ENCODE measurements at regions not wholly inside any gene's neighbourhood (a gene's known extent, or its start where the extent isn't known, plus 50 kb on each side); places are given as distances from the start of the nearest gene placed in this dataset.

- no peak for DNase-seq (ENCODE audit: low read depth, low spot score)
- H3K27ac ChIP-seq, result no peak overlapping the region
Observed at GRCh38 chrX:137401092-137401491, 164.8 kb upstream of the ZIC3 start.

DNA sequence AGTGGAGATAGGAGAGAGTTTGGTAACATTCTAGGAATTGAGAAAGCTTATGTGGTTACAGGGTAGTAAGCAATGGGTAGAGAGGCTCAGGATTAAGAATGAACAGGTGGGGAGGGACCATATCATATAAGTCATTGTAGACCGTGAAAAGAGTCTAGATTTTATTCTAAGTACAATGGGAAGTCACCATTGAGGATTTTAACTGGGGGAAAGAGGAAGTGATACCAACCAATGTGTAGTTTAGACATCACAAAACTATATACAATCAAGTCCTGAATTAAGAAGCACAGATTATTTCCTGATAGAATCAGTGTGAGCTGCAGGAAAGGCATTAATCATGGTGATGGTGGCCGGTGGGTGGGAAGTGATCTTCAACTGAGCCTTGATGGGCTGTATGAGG is 178.3 kb upstream of the ZIC3 start:
- no peak overlapping the region for H3K27ac ChIP-seq
- no peak for DNase-seq (ENCODE audit: low read depth, low spot score)

GRCh38 chrX:137366018-137366633 is 199.8 kb upstream of the ZIC3 start:
- no peak for DNase-seq (ENCODE audit: low read depth, low spot score)

DNA sequence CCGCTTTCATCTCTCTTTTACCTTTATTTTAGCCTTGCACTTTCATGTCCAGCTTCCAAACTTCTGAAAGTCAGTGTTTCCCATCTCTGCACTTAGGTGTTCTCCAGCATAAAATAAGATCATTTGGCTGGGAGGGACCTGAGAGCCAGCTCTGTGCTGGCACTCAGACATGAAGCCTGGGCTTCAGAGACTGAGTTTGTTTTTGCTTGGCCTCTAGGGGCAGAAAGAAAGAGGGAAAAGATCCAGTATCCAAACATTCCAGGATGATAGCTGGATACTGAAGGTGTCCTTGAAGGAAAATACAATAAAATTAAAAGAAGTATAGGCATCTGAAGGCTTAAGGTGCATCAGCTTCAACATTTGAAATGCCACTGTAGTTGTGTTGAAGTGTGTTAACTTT is 202.4 kb upstream of the ZIC3 start:
- DNase-seq (ENCODE audit: low read depth, low spot score), result no peak
- no peak overlapping the region for H3K27ac ChIP-seq

More at GRCh38 chrX:137366018-137366633, 199.8 kb upstream of the ZIC3 start:
- H3K27ac ChIP-seq, result no peak overlapping the region

GRCh38 chrX:137362583-137362982 is 203.3 kb upstream of the ZIC3 start:
- no peak overlapping the region for H3K27ac ChIP-seq
- no peak for DNase-seq (ENCODE audit: low read depth, low spot score)

DNA sequence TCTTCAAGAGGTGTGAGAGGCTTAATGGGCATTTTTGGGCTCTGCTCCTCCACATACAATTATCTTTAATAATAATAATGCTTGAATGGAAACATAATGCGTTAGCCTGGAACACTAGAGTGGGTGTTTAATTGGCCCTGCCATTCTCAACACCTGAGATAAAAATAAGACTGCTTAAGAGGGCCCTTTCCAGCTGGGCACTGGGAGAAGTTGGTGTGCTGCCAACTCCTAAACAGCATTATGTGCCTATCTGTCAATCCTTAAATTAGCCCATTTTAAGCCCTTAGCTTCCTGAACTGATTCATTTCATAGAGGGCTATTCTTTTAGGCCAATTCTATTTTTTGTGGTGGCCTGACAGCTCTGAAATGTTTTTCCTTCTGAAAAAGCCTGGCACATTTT is 211.1 kb upstream of the ZIC3 start:
- DNase-seq (ENCODE audit: low read depth, low spot score), result no peak
- H3K27ac ChIP-seq, result no peak overlapping the region

DNA sequence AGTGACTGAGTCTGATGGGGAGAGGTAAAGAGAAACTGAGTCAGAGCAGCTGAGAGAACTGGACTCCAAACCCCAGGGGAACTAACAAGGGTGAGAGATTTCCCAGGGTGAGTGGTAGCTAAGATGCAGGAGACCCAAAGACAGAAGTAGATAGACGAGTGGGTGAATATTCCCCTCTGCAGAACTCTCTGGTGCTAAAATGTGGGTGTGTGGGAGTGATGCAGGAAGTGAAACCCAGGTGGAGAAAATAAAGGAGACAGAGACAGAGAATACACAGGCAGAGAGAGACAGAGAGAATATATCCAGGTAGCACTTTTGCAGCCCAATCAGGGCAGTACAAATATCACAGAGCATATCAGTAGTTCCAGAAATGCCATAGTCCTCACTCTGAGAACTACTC is 212.5 kb upstream of the ZIC3 start:
- DNase-seq (ENCODE audit: low read depth, low spot score), result no peak
- H3K27ac ChIP-seq, result no peak overlapping the region

DNA sequence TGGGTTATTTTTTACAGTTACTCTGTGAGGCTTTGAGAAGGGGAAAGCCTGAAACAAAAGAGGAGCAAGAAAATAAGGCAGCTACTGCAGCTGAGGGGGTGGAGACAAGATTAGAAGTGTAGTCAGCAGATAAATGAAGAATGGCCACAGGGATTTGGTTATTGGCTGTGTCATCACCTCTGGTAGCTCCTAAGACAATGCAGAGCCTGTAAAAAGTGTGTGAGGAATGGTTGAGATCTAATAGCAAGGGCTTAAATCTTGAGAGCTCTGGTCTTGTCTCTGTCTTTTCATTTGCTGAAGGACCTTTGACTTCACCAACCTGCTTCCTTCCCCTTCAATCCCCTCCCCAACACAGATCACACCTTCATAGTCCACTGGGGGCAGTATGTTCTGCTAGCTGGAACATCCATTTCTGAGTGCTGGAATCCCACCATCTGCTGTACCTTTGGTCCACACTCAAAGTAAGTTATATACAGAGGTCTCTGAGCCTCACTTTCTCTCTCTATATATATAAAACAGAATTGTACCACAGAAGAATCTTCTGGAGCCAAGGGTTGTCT is 213.7 kb upstream of the ZIC3 start:
- no peak overlapping the region for H3K27ac ChIP-seq
- DNase-seq (ENCODE audit: low read depth, low spot score), result no peak

GRCh38 chrX:137342969-137343368 is 223.0 kb upstream of the ZIC3 start:
- no peak for DNase-seq (ENCODE audit: low read depth, low spot score)
- H3K27ac ChIP-seq, result no peak overlapping the region

DNA sequence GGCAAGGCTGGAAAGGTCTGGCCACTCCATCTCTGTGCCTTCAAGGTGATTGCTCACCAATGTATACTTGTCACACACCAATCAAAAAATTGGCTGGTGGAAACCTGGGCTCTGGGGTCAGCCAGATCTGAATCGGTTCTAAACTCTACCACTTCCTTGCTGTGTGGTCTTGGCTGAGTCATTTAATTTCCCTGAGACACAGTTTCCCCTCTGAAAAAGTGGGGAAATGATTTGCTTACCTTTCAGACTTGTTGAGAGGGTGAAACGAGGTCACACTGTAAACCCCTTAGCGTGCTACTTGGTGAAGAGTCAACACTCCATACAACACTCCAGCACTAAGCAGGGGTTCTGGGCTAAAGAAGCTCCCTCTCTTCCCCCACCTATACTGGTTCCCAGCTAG is 252.3 kb upstream of the ZIC3 start:
- no peak for DNase-seq (ENCODE audit: low read depth, low spot score)
- no peak overlapping the region for H3K27ac ChIP-seq

- DNase-seq (ENCODE audit: low read depth, low spot score), result no peak
- H3K27ac ChIP-seq, result no peak overlapping the region
Observed at GRCh38 chrX:137305404-137305803, 260.5 kb upstream of the ZIC3 start.

DNA sequence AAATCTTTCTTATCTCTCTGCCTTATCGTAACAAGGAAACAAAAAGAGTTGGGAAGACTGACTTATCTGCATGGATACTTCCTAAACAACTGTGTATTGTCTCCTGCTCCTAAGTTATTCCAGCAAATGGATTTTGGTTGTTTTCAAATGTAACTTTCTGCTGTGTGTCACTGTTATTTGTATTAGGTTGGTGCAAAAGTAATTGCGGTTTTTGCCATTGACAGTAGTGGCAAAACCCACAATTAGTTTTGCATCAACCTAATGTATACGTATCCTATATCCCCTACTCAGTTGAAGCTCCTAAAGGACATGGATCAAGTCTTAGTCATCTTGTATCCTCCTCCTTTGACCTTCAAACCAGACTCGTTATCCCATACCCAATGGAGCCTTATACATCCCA is 263.4 kb upstream of the GPR101 start:
- DNase-seq (ENCODE audit: low read depth, low spot score), result no peak
- no peak overlapping the region for H3K27ac ChIP-seq

GRCh38 chrX:137290011-137290410 is 256.2 kb upstream of the GPR101 start:
- no peak overlapping the region for H3K27ac ChIP-seq
- DNase-seq (ENCODE audit: low read depth, low spot score), result no peak

DNA sequence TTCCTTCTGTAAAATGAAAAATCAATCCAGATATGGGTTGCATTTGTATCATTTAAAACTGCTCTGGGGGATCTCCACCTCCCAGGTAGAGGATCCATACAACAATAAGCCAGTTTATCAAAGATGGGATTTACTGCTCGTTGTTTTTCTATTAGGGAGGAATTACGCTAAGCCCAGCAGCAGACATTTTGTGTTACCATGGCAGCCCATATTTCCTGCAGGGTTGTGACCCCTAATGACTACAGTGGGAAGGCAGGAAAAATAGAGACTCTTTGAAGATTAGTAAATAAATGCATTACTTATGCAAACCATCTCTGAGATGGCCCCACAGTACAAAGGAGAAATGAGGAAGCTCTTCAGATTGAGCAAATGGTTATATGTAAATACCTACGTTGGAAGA is 253.4 kb upstream of the GPR101 start:
- H3K27ac ChIP-seq, result no peak overlapping the region
- no peak for DNase-seq (ENCODE audit: low read depth, low spot score)

DNA sequence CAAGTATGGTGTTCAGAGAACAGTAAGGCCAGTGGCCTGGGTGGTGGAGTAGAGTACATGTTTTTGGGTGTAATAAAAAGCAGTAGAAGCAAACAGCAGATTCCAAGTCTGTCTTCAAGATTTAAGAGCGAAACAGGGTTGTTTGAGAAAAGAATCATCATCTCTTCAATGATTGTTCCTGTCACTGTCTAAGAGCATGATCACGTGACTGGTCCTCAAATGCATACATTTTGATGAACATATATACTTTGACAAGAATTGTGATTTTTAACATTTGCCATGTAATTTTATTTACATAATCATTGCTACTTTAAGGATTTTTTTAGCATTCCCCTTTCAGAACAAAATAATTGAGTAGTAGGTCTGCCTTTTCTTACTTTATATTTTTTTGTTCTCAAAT is 252.6 kb upstream of the GPR101 start:
- DNase-seq (ENCODE audit: low read depth, low spot score), result no peak
- H3K27ac ChIP-seq, result no peak overlapping the region

DNA sequence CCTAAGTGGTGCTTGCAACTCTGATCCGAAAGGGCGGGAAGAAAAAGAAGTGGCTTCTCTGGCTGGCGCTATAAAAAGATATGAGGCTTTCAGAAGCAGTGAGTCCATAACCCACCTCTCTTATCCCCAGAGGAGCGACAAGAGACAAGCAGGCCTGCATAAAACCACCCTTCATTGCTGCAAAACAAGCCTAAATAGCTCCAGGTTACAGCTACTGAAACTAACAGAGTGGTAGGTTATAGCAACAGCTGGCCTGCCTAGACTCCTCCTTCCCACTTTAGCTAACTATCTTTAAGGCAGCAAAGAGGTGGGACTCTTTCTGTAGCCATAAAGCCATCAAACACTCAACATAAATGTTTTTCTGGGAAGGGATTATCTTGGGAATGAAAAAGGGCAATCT is 245.0 kb upstream of the GPR101 start:
- no peak for DNase-seq (ENCODE audit: low read depth, low spot score)
- H3K27ac ChIP-seq, result no peak overlapping the region

DNA sequence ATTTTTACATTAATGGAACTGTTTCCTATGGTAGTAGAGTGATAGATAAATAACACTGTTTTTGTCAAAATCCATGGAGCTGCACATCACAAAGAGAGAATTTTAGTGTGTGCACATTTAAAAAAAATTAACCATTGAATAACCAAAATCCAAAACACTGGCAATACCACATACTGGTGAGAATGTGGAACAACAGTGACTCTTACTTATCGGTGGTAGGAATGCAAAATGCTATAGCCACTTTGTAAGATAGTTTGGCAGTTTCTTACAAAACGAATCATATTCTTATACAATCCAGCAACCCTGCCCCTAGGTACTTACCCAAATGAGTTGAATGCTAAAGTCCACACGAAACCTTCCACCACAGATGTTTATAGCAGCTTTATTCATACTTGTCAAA is 229.6 kb upstream of the GPR101 start:
- no peak for DNase-seq (ENCODE audit: low read depth, low spot score)
- H3K27ac ChIP-seq, result no peak overlapping the region

GRCh38 chrX:137245183-137245582 is 211.4 kb upstream of the GPR101 start:
- DNase-seq (ENCODE audit: low read depth, low spot score), result no peak
- no peak overlapping the region for H3K27ac ChIP-seq

DNA sequence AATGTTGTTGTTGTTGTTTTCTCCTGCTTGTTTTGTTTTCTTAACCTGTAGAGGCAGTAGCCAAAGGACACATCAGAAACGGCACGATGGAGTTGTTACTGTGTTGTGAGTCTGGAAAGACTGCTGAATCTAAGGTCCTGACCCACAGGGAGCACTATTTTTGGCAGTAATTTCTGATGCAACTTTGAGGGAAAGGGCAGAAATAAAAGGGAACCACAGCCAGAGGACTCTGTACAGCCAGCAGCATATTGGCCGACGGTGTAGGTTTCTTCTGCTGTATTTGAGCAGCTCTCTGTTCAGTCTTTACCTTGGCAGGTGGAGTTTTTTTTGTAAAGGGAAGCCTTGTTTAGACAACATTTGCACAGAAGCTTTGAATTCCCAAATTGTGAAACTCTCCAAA is 203.0 kb upstream of the GPR101 start:
- DNase-seq (ENCODE audit: low read depth, low spot score), result no peak
- no peak overlapping the region for H3K27ac ChIP-seq

GRCh38 chrX:137234651-137235402 is 201.0 kb upstream of the GPR101 start:
- no peak overlapping the region for H3K27ac ChIP-seq

GRCh38 chrX:137233478-137233877 is 199.7 kb upstream of the GPR101 start:
- DNase-seq (ENCODE audit: low read depth, low spot score), result no peak
- H3K27ac ChIP-seq, result no peak overlapping the region

More at GRCh38 chrX:137234651-137235402, 201.0 kb upstream of the GPR101 start:
- DNase-seq (ENCODE audit: low read depth, low spot score), result no peak

DNA sequence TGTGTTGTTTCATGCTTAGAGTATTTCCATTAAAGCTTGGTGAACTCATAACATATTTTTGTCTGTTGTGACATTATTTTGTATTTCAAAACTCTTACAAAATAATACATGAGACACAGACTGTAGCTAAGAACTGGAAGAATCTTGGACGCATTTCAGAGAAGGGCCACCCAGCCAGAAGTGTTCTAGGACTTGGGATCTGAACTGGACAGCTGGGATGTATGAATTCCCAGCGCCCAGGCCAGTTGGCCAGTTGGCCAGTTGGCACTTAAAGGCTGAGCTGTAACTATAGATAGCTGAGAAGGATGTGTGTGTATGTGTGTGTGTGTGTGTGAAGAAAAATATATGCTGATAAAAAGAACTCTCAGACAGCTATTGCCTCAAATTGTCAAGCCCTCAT is 193.4 kb upstream of the GPR101 start:
- DNase-seq (ENCODE audit: low read depth, low spot score), result no peak
- H3K27ac ChIP-seq, result no peak overlapping the region

Measured in epithelial cell of prostate (primary cell).